HG03135 (cell line): ENCODE measurements at regions not wholly inside any gene's neighbourhood (a gene's known extent, or its start where the extent isn't known, plus 50 kb on each side); places are given as distances from the start of the nearest gene placed in this dataset.

Experiments used
- ATAC-seq: cut with Tn5 transposase; IDR thresholded peaks from one replicate; pipeline ENCODE4 v1.9.1; 2021; ENCODE audit warnings: mild to moderate bottlenecking, moderate library complexity; ENCODE audit not compliant: unreplicated experiment

- no peak for ATAC-seq
These were observed 97.8 kb downstream of the RPS6KA4 start for GRCh38 chr11:64456509-64457320.

- ATAC-seq = no peak
These were observed 98.2 kb upstream of the SLC22A11 start for GRCh38 chr11:64457416-64458010.

- ATAC-seq = no peak
These were observed 96.7 kb upstream of the SLC22A11 start for GRCh38 chr11:64458997-64459396.

GRCh38 chr11:64459609-64460008 lies 96.1 kb upstream of the SLC22A11 start:
- no peak for ATAC-seq

- no peak for ATAC-seq
These were observed 94.7 kb upstream of the SLC22A11 start for GRCh38 chr11:64461081-64461480.

- no peak for ATAC-seq
These were observed 89.5 kb upstream of the SLC22A11 start for GRCh38 chr11:64466115-64466718.

- no peak for ATAC-seq
These were observed 86.5 kb upstream of the SLC22A11 start for GRCh38 chr11:64469288-64469687.

GRCh38 chr11:64472593-64473455 lies 82.9 kb upstream of the SLC22A11 start:
- no peak for ATAC-seq

- no peak for ATAC-seq
These were observed 81.1 kb upstream of the SLC22A11 start for GRCh38 chr11:64474680-64475079.

GRCh38 chr11:64475145-64475544 lies 80.6 kb upstream of the SLC22A11 start:
- no peak for ATAC-seq

GRCh38 chr11:64476881-64477280 lies 78.9 kb upstream of the SLC22A11 start:
- ATAC-seq = no peak

- ATAC-seq = no peak
These were observed 78.1 kb upstream of the SLC22A11 start for GRCh38 chr11:64477675-64478074.

GRCh38 chr11:64482588-64482987 lies 73.2 kb upstream of the SLC22A11 start:
- no peak for ATAC-seq

GRCh38 chr11:64484191-64485022 lies 71.3 kb upstream of the SLC22A11 start:
- no peak for ATAC-seq

GRCh38 chr11:64485074-64485473 lies 70.7 kb upstream of the SLC22A11 start:
- no peak for ATAC-seq

GRCh38 chr11:64489831-64490441 lies 65.8 kb upstream of the SLC22A11 start:
- no peak for ATAC-seq

GRCh38 chr11:64490562-64491216 lies 65.1 kb upstream of the SLC22A11 start:
- no peak for ATAC-seq

GRCh38 chr11:64492561-64492960 lies 63.2 kb upstream of the SLC22A11 start:
- no peak for ATAC-seq

GRCh38 chr11:64498136-64498535 lies 57.6 kb upstream of the SLC22A11 start:
- ATAC-seq = no peak
